Hepatocyte (in vitro differentiated cells): ENCODE measurements at regions not wholly inside any gene's neighbourhood (a gene's known extent, or its start where the extent isn't known, plus 50 kb on each side); places are given as distances from the start of the nearest gene placed in this dataset.

Experiments
- EZH2phosphoT487 ChIP-seq: fragments of 200-600 bp; sonication (generic); IDR thresholded peaks from one replicate; pipeline ENCODE4 v1.6.1; 2018; ENCODE audit warnings: antibody characterized with exemption, mild to moderate bottlenecking, low read depth, moderate library complexity; ENCODE audit not compliant: unreplicated experiment, severe bottlenecking
- TF ChIP-seq, protein P1 (sequence below): fragments of 200-600 bp; sonication (generic); IDR thresholded peaks from 2 replicates; pipeline ENCODE4 v1.5.1; 2016; ENCODE audit warnings: antibody characterized with exemption, mild to moderate bottlenecking; ENCODE audit not compliant: poor library complexity

- TF ChIP-seq, protein P1, sequence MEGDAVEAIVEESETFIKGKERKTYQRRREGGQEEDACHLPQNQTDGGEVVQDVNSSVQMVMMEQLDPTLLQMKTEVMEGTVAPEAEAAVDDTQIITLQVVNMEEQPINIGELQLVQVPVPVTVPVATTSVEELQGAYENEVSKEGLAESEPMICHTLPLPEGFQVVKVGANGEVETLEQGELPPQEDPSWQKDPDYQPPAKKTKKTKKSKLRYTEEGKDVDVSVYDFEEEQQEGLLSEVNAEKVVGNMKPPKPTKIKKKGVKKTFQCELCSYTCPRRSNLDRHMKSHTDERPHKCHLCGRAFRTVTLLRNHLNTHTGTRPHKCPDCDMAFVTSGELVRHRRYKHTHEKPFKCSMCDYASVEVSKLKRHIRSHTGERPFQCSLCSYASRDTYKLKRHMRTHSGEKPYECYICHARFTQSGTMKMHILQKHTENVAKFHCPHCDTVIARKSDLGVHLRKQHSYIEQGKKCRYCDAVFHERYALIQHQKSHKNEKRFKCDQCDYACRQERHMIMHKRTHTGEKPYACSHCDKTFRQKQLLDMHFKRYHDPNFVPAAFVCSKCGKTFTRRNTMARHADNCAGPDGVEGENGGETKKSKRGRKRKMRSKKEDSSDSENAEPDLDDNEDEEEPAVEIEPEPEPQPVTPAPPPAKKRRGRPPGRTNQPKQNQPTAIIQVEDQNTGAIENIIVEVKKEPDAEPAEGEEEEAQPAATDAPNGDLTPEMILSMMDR, result no peak
- no peak for TF ChIP-seq EZH2phosphoT487
Measured at GRCh38 chr16:77509796-77510195, 75.0 kb upstream of the ADAMTS18 start.
